Hindlimb muscle (tissue), 1 donor: ENCODE measurements at regions not wholly inside any gene's neighbourhood (a gene's known extent, or its start where the extent isn't known, plus 50 kb on each side); places are given as distances from the start of the nearest gene placed in this dataset.
"Not testable (repeated sequence)": the region's sequence is repeated elsewhere in the genome, so short reads cannot be mapped to it uniquely, and the experiment has no call there.

ENCODE experiments used
- DNase-seq: peaks from one replicate; pipeline ENCODE4 v3.0.0-alpha.2; 2013

- DNase-seq: no peak
Observed at GRCh38 chr1:58836408-58836807, 52.6 kb upstream of the JUN start.

- no peak for DNase-seq
Observed at GRCh38 chr1:58837886-58838285, 54.0 kb upstream of the JUN start.

GRCh38 chr1:58839147-58839795 lies 55.4 kb upstream of the JUN start:
- no peak for DNase-seq

DNA sequence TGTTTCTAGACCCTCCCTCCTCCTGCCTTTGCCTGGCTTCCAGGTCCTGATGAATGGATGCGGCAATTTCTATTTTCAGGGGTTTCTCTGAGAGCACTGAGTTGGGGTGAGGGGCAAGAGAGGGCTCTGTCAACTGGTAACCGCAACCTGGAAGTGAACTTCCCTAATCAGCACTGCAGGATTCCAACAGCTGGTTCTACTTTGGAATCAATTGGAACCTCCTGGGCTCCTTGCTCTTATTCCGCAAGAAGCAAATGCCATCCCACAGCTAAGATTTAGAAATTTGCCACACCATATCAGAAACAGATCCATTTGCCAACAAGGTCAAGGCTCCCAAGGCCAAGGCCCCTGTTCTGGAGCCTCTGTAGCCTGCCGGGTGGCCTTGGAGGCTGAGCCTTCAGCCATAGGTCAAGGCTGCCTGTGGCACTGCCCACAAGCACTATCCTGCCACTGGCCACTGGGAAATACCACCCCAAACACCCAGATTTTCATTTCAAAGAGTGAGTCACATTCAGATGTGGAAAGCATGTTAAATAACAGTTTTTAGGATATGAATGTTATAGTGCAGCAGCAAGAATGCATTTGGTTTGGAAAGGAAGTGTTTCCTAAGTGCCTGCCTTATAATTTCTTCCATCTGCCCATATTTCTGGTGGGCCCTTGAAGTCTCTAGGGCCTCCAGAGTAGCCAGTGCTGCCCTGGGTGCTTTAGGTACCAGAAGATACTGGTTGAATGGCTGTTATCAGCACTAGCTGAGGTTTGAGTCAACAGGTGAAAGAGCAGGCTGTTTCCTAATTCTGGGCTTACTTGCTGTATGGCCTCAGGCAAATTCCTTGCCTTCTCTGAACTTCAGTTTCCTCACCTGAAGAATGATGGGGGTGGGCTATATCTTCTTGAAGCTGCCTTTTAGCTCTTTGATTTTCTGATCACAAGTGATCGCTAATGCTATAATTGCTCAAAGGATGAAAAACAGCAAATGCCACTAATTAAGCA lies 56.3 kb upstream of the JUN start:
- no peak for DNase-seq

DNA sequence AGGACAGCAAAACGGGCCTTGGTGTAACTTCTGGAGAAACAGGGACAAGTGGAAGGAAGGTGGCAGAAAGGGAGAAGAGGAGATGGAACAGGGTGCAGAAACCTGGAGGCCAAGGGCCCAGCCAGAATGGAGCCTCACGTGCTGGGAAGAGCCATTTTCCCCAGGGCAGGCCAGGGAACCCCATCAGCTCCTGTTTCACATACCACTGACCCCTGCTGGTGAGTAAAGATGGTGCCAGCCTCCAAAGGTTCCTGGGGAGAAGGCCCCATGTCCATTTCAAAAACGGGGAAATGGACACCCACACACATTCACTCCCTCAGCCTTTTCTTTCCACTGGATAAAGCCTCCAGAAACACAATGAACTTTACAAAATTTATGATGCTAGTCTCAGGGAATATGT lies 57.6 kb upstream of the JUN start:
- no peak for DNase-seq

DNA sequence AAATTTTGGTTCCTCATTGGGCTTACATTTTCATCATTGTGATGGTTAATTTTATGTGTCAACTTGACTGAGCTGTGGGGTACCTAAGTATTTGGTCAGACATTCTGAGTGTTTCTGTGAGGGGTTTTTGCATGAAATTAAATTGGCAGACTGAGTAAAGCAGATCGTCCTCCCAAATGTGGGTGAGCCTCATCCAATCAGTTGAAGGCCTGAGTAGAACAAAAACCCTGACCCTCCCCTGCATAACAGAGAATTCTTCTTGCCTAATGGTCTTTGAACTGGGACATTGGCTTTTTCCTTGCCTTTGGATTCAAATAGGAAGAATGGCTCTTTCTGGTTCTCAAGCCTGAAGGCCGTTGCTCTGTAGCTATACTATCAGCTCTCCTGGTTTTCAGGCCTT lies 59.1 kb upstream of the JUN start:
- no peak for DNase-seq

DNA sequence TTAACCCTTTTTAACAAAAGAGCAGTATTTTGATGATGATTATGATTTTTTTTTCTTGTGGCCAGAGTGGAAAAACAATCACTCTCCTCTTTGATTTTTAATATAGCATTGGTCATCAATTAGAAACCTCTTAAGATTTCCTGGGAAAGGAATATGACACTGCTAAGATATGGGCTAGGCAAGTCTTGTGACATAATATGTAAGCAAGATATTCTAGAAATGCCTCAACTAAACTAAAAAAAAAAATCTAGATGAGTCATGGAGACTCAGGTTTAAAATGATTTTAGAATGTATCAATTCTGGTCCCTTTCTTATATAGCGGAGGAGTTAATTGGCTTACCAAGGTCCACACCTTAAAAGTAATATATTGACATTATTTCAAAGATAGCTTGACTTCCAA lies 60.3 kb upstream of the JUN start:
- no peak for DNase-seq

DNA sequence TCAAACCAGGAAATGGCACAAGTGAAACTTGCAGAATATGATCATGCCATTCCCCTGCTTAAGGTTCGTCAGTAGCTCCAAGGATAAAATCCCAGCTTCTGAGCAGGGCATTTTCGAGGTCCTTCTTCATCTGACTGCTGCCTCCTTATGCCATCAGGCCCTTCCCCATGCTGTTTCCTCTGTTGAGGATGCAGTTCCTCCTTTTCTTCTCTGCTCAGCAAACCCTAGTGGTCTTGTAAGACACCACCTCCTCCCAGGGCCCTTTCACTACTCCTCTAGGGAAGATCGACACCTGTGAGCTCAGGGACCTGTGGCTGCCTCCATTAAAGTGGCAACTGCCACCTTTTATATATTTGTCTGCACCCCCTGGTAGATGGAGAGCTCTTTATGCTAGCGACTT lies 62.1 kb upstream of the JUN start:
- DNase-seq: no peak

DNA sequence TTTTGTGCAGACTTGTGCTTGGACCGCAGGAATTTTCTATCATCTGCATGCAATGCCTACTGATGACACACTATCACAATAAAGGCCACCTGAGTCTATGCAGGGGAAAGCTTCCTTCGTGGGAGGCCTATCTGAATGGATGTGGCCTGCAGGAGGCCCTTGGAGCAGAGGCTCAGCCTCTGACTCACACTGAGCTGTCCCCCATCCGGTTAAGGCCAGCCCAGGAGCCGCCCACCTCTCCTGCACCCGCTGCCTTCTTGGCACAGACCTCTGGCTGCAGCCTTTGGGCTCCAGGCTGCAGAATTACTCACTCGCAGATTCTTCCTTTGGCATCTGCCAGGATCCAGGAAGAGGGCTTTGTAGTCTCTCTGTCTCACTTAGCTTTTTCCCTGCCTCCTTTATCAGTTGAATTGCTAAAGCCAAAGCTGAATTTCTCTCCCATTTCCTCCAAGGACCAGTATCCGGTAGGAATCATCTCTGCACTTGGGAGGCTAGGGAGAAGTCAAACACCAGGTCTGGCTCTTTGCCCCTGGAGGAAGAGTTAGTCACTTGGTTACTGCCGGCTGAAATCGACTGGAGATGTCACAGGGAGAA lies 65.1 kb upstream of the JUN start:
- DNase-seq: peak; percentile 20

GRCh38 chr1:58849551-58849950 lies 65.7 kb upstream of the JUN start:
- DNase-seq: no peak

- no peak for DNase-seq
Observed at GRCh38 chr1:58850636-58851035, 66.8 kb upstream of the JUN start.

DNA sequence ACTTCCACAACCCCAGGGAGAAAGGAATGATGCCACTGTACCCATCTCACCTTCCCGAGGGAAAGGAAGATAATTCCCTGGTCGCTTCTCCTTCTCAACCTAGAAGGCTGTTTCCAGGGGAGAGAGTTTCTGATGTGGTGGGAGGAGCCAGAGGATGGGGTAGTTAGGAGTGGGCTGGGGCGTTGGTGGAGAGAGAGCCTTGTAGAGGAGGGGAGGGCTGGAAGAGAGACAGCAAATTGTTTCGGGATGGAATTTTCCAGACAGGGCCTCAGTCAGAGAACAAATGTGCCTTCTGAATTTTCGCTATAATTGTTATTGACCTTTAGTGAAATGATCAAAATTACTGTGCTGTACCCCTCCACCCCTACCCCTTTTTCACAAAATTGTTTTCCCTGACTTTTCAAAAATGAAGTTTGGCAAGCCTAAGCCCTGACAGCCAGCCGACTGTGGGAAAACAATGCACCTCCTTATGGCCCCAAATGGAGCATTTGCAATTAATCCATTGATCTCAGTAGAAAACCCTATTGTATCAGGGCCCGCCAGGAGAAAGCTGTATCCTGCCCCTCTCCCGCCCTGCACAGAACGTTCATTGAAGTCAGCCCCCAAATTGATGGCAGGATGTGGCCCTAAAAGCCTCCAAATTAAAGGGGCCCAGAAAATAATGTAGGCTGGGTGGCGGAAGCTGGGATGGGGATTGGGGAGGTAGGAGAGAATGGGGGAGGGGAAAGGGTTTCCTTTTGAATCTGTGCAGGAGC lies 69.1 kb upstream of the JUN start:
- DNase-seq: no peak

DNA sequence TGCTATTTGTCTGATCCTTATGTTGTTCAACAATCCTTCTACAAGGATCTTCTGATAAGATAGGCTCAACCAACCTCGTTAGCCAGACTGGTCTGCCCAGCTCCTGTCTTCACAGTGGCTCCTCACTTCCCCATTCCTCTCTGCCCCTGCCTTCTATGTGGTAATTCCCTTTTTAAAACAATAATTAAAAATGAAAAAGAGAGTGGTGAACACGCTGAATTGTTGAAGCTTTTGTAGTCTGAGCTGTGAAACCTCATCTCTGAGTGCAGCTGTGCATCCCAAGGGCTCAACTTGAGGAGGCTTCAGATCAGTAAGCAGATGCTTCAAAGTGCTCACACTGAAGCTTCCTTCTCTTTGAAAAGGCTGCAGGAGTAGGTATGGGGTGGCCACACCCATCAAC lies 70.7 kb upstream of the JUN start:
- no peak for DNase-seq

- DNase-seq: no peak
Observed at GRCh38 chr1:58855274-58856165, 71.7 kb upstream of the JUN start.

DNA sequence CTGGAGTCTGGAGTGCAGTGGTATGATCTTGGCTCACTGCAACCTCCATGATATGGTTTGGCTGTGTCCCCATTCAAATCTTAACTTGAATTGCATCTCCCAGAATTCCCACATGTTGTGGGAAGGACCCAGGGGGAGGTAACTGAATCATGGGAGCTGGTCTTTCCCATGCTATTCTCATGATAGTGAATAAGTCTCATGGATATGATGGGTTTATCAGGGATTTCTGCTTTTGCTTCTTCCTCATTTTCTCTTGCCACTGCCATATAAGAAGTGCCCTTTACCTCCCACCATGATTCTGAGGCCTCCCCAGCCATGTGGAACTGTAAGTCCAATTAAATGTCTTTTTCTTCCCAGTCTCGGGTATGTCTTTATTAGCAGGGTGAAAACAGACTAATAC lies 72.4 kb upstream of the JUN start:
- DNase-seq: not testable (repeated sequence)

DNA sequence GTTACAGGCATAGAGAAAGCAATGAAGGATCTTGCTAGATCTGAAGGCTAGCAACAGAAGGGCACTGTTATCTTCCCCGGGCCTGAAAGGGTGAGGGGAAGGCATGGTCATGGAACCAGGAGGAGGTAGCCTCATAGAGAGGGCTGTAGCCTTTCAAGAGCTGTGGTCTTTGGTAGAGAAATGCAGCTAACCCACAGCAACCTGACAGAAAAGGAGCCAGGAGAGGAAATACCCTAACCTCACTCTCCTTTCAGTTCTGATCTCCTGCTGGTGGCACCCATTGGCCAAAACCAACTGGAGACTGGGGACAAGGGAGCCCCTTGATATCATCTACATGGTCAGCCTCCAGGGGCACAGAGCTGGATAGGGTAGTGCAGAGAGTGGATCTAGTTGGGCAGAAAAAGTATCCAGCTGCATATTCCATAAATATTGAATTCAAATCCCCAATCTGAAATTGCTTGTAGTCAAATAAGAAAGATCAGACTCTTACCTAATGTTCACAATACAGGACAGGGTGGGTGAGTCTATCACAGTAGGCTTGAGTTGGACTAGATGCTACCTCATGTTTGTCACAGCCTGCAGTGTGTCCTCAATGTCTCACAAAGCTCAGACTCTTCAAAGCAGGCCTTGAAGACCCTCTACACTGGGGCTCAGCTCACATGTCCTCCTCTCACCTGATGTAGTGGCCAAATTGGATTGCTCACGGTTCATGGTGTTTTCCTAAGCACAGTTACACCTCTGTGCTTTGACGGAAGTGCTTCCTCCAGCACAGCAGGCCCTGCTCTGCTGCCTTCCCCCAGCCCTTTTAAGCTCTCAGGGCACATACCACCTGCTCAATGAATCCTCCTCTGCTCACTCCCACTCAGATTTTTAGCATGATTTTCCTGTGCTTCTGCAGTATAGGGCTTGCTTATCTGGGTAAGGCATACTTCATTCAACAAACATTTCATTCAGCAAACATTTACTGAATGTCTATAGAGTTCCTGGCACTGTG lies 74.1 kb upstream of the JUN start:
- no peak for DNase-seq

- DNase-seq: no peak
Observed at GRCh38 chr1:58859769-58860485, 76.1 kb upstream of the JUN start.

DNA sequence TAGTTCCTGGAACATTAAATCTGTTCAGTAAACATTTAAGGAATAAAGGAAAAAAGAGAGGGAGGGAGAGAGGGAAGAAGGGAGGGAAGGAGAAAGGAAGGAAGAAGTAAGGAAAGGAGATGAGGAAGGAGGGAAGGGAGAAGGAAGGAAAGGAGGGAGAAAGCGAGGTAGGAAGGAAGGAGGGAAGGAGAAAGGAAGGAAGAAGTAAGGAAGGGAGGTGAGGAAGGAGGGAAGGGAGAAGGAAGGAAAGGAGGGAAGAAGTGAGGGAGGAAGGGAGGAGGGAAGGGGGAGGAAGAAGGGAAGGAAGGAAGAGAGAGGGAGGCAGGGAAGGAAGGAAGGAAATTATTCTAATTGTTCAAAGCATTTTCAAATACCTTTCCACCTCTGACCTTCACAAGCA lies 77.2 kb upstream of the JUN start:
- no peak for DNase-seq

DNA sequence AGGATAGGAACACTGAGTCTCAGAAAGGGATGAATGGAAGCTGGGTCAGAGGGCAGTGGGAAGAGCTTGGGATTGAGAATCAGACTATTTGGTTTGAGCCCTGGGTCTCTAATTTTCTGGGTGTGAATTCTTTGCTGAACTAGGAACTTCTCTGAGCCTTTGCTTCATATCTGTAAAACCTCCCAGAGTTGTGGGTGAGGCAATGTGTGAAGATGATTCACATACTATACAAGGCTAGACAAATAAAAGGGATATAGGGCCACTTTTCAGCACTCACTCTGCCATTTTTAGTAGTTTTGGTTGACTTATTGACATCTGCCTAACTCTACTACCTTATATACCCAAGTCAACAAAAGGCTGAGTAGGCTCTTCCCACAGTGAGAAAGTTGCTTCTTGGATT lies 77.7 kb upstream of the JUN start:
- DNase-seq: no peak
